ENCODE measurements at regions not wholly inside any gene's neighbourhood (a gene's known extent, or its start where the extent isn't known, plus 50 kb on each side); places are given as distances from the start of the nearest gene placed in this dataset.

GRCh38 chr6:104256646-104257045, 603.1 kb downstream of the HACE1 start:
- Histone ChIP-seq H3K27ac (no peak overlapping the region), H3K4me1 (no peaks in the 10 kb centered on the region), H3K36me3 (no peaks in the 10 kb centered on the region), H3K27me3 (no peaks in the 10 kb centered on the region), H3K9me3 (no peaks in the 10 kb centered on the region), H3K4me3 (no peak overlapping the region)
- DNase-seq (peak in 2 of 4 donors; percentile 13 to 57), ATAC-seq (peak; percentile 81)
- no peak for TF ChIP-seq CTCF (IDR thresholded peaks at IDR 0.05)
- intact Hi-C loops (cut with DNase I): no loop called here

GRCh38 chr6:104253236-104253635, 606.5 kb downstream of the HACE1 start:
- Histone ChIP-seq H3K4me1 (no peaks in the 10 kb centered on the region), H3K9me3 (no peaks in the 10 kb centered on the region), H3K36me3 (no peaks in the 10 kb centered on the region), H3K27me3 (no peaks in the 10 kb centered on the region), H3K4me3 (no peak overlapping the region), H3K27ac (no peak overlapping the region)
- TF ChIP-seq CTCF (IDR thresholded peaks at IDR 0.05): no peak
- intact Hi-C loops (cut with DNase I): no loop called here
- DNase-seq: no peak
- ATAC-seq: no peak

GRCh38 chr6:104252276-104252675, 607.4 kb downstream of the HACE1 start:
- H3K27ac ChIP-seq: no peak overlapping the region
- no peak for TF ChIP-seq CTCF (IDR thresholded peaks at IDR 0.05)
- no peaks in the 10 kb centered on the region for H3K9me3 ChIP-seq
- DNase-seq (no peak), ATAC-seq (no peak)
- no peaks in the 10 kb centered on the region for H3K36me3 ChIP-seq
- no peak overlapping the region for H3K4me3 ChIP-seq
- intact Hi-C loops (cut with DNase I): no loop called here
- no peaks in the 10 kb centered on the region for H3K4me1 ChIP-seq
- no peaks in the 10 kb centered on the region for H3K27me3 ChIP-seq

- intact Hi-C loops (cut with DNase I): no loop called here
These were observed 608.1 kb downstream of the HACE1 start for GRCh38 chr6:104251651-104252050.

GRCh38 chr6:104240865-104241264, 618.9 kb downstream of the HACE1 start:
- ATAC-seq (no peak), DNase-seq (no peak)
- no peak overlapping the region for H3K27ac ChIP-seq
- H3K4me3 ChIP-seq: no peak overlapping the region
- no peaks in the 10 kb centered on the region for H3K27me3 ChIP-seq
- H3K4me1 ChIP-seq: no peaks in the 10 kb centered on the region
- TF ChIP-seq CTCF (IDR thresholded peaks at IDR 0.05): no peak
- H3K36me3 ChIP-seq: no peaks in the 10 kb centered on the region
- intact Hi-C loops (cut with DNase I): no loop called here
- no peaks in the 10 kb centered on the region for H3K9me3 ChIP-seq

More at GRCh38 chr6:104251651-104252050, 608.1 kb downstream of the HACE1 start:
- H3K9me3 ChIP-seq: no peaks in the 10 kb centered on the region
- H3K4me3 ChIP-seq: no peak overlapping the region
- no peaks in the 10 kb centered on the region for H3K4me1 ChIP-seq
- H3K36me3 ChIP-seq: no peaks in the 10 kb centered on the region
- DNase-seq (no peak), ATAC-seq (no peak)
- no peaks in the 10 kb centered on the region for H3K27me3 ChIP-seq
- TF ChIP-seq CTCF (IDR thresholded peaks at IDR 0.05): no peak
- no peak overlapping the region for H3K27ac ChIP-seq

Data from left lung (tissue), 4 donors.